Panc1 (cell line): ENCODE measurements at regions not wholly inside any gene's neighbourhood (a gene's known extent, or its start where the extent isn't known, plus 50 kb on each side); places are given as distances from the start of the nearest gene placed in this dataset.

Source experiments
- ATAC-seq: fragments of 200-7000 bp; cut with Tn5 transposase; 2 replicates; pipeline ENCODE4 v1.9.1; 2020; ENCODE audit warnings: mild to moderate bottlenecking, moderate library complexity
- BruUV-seq: library from RNA; stranded (reverse); fragments of 400-500 nt; replicated peaks from 2 replicates; lab custom pipeline; 2021; lab: Mats Ljungman, UMichigan
- CTCF ChIA-PET: fragments of 300-600 bp; sonication (Branson Sonifier 250); formaldehyde crosslinking; loops from one replicate; lab custom pipeline; 2022; ENCODE audit warnings: antibody characterized with exemption; lab: Charles Lee
- POLR2A ChIA-PET: fragments of 300-600 bp; sonication (Branson Sonifier 250); formaldehyde crosslinking; loops from one replicate; lab custom pipeline; 2022; ENCODE audit warnings: antibody characterized with exemption; lab: Charles Lee
- DNase-seq: peaks from one replicate; pipeline ENCODE4 v3.0.0-alpha.2; 2010; ENCODE audit warnings: low read depth, low spot score
- H3K27ac ChIP-seq: 2 replicates; pipeline ENCODE4 v1.5.1; 2011; ENCODE audit warnings: mild to moderate bottlenecking, low read length, inconsistent platforms
- H3K27me3 ChIP-seq: fragments of 200-500 bp; sonication (Bioruptor generic); 2 replicates; pipeline ENCODE4 v1.6.0; 2014; ENCODE audit warnings: low read length, inconsistent platforms; ENCODE audit not compliant: control insufficient read depth, insufficient read depth
- H3K36me3 ChIP-seq: fragments of 200-500 bp; sonication (Bioruptor generic); 2 replicates; pipeline ENCODE4 v1.5.1; 2014; ENCODE audit warnings: inconsistent platforms, mild to moderate bottlenecking, low read length, moderate library complexity; ENCODE audit not compliant: control insufficient read depth, insufficient read depth
- H3K4me1 ChIP-seq: 2 replicates; pipeline ENCODE4 v1.5.1; 2011; ENCODE audit warnings: inconsistent platforms, mild to moderate bottlenecking, low read length, moderate library complexity; ENCODE audit not compliant: control insufficient read depth, insufficient read depth
- H3K4me3 ChIP-seq, 2 experiments: 2 replicates each; pipeline ENCODE4 v1.5.1; 2011 to 2012; ENCODE audit warnings: low read depth in 2 of 2, low read length in 2 of 2, mild to moderate bottlenecking in 2 of 2, inconsistent platforms in 1 of 2, moderate library complexity in 1 of 2
- H3K9me3 ChIP-seq: fragments of 200-500 bp; sonication (Bioruptor generic); 2 replicates; pipeline ENCODE4 v1.5.1; 2014; ENCODE audit warnings: low read depth, mild to moderate bottlenecking, inconsistent platforms, low read length, moderate library complexity; ENCODE audit not compliant: control insufficient read depth, insufficient read depth
- POLR2AphosphoS5 ChIP-seq: IDR thresholded peaks from 2 replicates; pipeline ENCODE4 v1.6.1; 2012; ENCODE audit warnings: mild to moderate bottlenecking, low read depth, low read length, moderate library complexity
- REST ChIP-seq, 2 experiments: IDR thresholded peaks; 2 replicates each; pipeline ENCODE4 v1.6.1; 2011 to 2012; ENCODE audit warnings: low read depth in 2 of 2, control low read depth in 1 of 2, low read length in 1 of 2, mild to moderate bottlenecking in 1 of 2, moderate library complexity in 1 of 2; ENCODE audit not compliant: insufficient read depth in 1 of 2
- SIN3A ChIP-seq: IDR thresholded peaks from 2 replicates; pipeline ENCODE4 v1.6.1; 2012; ENCODE audit warnings: low read depth, mild to moderate bottlenecking, low read length, moderate library complexity, borderline replicate concordance; ENCODE audit not compliant: insufficient read depth
- TCF7L2 ChIP-seq: IDR thresholded peaks from 2 replicates; pipeline ENCODE4 v1.6.1; 2011; ENCODE audit warnings: mild to moderate bottlenecking, low read depth, low read length, inconsistent platforms
- in situ Hi-C: cut with HindIII; loops from 2 replicates; pipeline ENCODE4 v1.10.0; 2016; ENCODE audit warnings: low sequenced_read_pairs, low pct_unique_long_range_greater_than_20kb
- intact Hi-C: fragments of 100-400 bp; cut with micrococcal nuclease; formaldehyde crosslinking; loops from one replicate; pipeline ENCODE4 v1.10.0; 2022; ENCODE audit not compliant: unreplicated experiment
- TF ChIP-seq, protein P1 (sequence below): fragments of 450-650 bp; IDR thresholded peaks from 2 replicates; pipeline ENCODE4 v1.5.1; 2017; ENCODE audit warnings: mild to moderate bottlenecking

GRCh38 chr1:224513383-224513782 is 78.8 kb upstream of the WDR26 start:
- Histone ChIP-seq H3K36me3 (no peaks in the 10 kb centered on the region), H3K9me3 (no peaks in the 10 kb centered on the region), H3K4me3 (no peak overlapping the region), H3K4me1 (peaks cover 8% of the 10 kb centered on the region), H3K27me3 (no peaks in the 10 kb centered on the region), H3K27ac (no peak overlapping the region)
- ATAC-seq (peak; percentile 53), DNase-seq (no peak)
- intact Hi-C loops = loop anchor here (1.0 to 5.0 kb wide), 2 partner anchors 129 to 408 kb away; no protein-coding TSS in a partner anchor
- TF ChIP-seq REST (IDR thresholded peaks at IDR 0.05; ENCODE audit: insufficient read depth in 1 of 2, low read depth in 2 of 2, low read length in 1 of 2) (no peak), SIN3A (no peak), POLR2AphosphoS5 (no peak), TCF7L2 (no peak)
- TF ChIP-seq, protein P1, sequence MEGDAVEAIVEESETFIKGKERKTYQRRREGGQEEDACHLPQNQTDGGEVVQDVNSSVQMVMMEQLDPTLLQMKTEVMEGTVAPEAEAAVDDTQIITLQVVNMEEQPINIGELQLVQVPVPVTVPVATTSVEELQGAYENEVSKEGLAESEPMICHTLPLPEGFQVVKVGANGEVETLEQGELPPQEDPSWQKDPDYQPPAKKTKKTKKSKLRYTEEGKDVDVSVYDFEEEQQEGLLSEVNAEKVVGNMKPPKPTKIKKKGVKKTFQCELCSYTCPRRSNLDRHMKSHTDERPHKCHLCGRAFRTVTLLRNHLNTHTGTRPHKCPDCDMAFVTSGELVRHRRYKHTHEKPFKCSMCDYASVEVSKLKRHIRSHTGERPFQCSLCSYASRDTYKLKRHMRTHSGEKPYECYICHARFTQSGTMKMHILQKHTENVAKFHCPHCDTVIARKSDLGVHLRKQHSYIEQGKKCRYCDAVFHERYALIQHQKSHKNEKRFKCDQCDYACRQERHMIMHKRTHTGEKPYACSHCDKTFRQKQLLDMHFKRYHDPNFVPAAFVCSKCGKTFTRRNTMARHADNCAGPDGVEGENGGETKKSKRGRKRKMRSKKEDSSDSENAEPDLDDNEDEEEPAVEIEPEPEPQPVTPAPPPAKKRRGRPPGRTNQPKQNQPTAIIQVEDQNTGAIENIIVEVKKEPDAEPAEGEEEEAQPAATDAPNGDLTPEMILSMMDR = no peak
- POLR2A ChIA-PET = no interaction called here
- in situ Hi-C loops = no loop called here
- CTCF ChIA-PET = interaction anchor here (0.9 to 2.8 kb wide), 3 partner anchors 129 to 409 kb away, joined by 3 to 23 read pairs (median 3); no protein-coding TSS in a partner anchor
- BruUV-seq = no TSS peak

GRCh38 chr1:224513787-224514209 is 79.2 kb upstream of the WDR26 start:
- no peak for TF ChIP-seq TCF7L2
- TF ChIP-seq, protein P1 = peak; percentile 93
- no peaks in the 10 kb centered on the region for H3K36me3 ChIP-seq
- H3K27ac ChIP-seq = no peak overlapping the region
- H3K4me1 ChIP-seq = peaks cover 8% of the 10 kb centered on the region
- ATAC-seq (peak; percentile 97), DNase-seq (no peak)
- intact Hi-C loops = loop anchor here (1.0 to 5.0 kb wide), 3 partner anchors 129 to 408 kb away; no protein-coding TSS in a partner anchor
- no peak overlapping the region for H3K4me3 ChIP-seq
- H3K9me3 ChIP-seq = no peaks in the 10 kb centered on the region
- ChIA-PET CTCF (interaction anchor here (0.6 to 2.8 kb wide), 4 partner anchors 56 to 409 kb away, joined by 3 to 23 read pairs (median 5); no protein-coding TSS in a partner anchor), POLR2A (no interaction called here)
- no TSS peak for BruUV-seq
- H3K27me3 ChIP-seq = no peaks in the 10 kb centered on the region
- in situ Hi-C loops = no loop called here
